Adrenal gland (tissue), 9 donors: ENCODE measurements at regions not wholly inside any gene's neighbourhood (a gene's known extent, or its start where the extent isn't known, plus 50 kb on each side); places are given as distances from the start of the nearest gene placed in this dataset.

Experiments used
- DNase-seq, 7 donors: peaks; one replicate each; pipeline ENCODE4 v3.0.0-alpha.2; 2019 to 2020
- H3K27ac ChIP-seq, 5 donors: fragments of 200-600 bp; sonication (generic) in 4 of 5; 1 replicate in 3 of 5; 2 replicates in 2 of 5; pipeline versions ENCODE4 v1.5.1 to v1.8.0; 2016 to 2020; ENCODE audit warnings: mild to moderate bottlenecking in 1 of 5
- H3K27me3 ChIP-seq: fragments of 200-600 bp; 2 replicates; pipeline ENCODE4 v1.8.0; 2021
- H3K36me3 ChIP-seq, 2 donors: fragments of 200-600 bp; replicated peaks in 1 of 2; 1 replicate in 1 of 2; 2 replicates in 1 of 2; pipeline versions ENCODE4 v1.5.1 to v1.8.0; 2018 to 2022
- H3K4me1 ChIP-seq, 2 donors: fragments of 200-600 bp; replicated peaks in 1 of 2; 1 replicate in 1 of 2; 2 replicates in 1 of 2; pipeline versions ENCODE4 v1.5.1 to v1.8.0; 2018 to 2021
- H3K4me3 ChIP-seq, 4 donors: fragments of 200-600 bp; sonication (generic) in 3 of 4; one replicate each; pipeline ENCODE4 v1.5.1; 2016 to 2018
- H3K9me3 ChIP-seq, 3 donors: fragments of 200-600 bp; sonication (generic) in 1 of 3; replicated peaks in 1 of 3; 1 replicate in 2 of 3; 2 replicates in 1 of 3; pipeline versions ENCODE4 v1.5.1 to v1.8.0; 2016 to 2021
- POLR2A ChIP-seq, 2 donors: fragments of 450-650 bp; IDR thresholded peaks; one replicate each; pipeline ENCODE4 v1.6.1; 2017; ENCODE audit warnings: antibody characterized with exemption in 2 of 2, mild to moderate bottlenecking in 2 of 2, moderate library complexity in 1 of 2
- WGBS, 4 donors: extraction: QIAGEN DNeasy Blood & Tissue Kit in 2 of 4; methylation state at CpG; one replicate each; pipeline versions ENCODE4 v1.1.5 to v1.1.7; 2013 to 2017; 5-methylcytosine and 5-hydroxymethylcytosine counted together
- intact Hi-C, 2 donors: fragments of 100-400 bp; cut with DNase I; formaldehyde crosslinking; loops; one replicate each; pipeline versions ENCODE4 v1.14.1 to v1.15.0; 2022 to 2023
- TF ChIP-seq, protein P1 (sequence below), 6 experiments: fragments of 450-650 bp in 4 of 6; fragments of 200-600 bp in 2 of 6; sonication (generic) in 1 of 6; IDR thresholded peaks; 1 replicate in 5 of 6; 2 replicates in 1 of 6; pipeline versions ENCODE4 v1.5.1 to v1.8.0; 2016 to 2021; ENCODE audit warnings: antibody characterized with exemption in 6 of 6, mild to moderate bottlenecking in 2 of 6, moderate library complexity in 1 of 6
- donor health status: healthy with polysubstance abuse.
- donor health status: Bipolar disorder and iron deficiency.
- donor health status: DM: yes; HTN: yes; CAD: no.
- donor health status: DM: no; HTN: no; CAD: no.
- donor health status: DM: no; HTN: no; CAD: no.

DNA sequence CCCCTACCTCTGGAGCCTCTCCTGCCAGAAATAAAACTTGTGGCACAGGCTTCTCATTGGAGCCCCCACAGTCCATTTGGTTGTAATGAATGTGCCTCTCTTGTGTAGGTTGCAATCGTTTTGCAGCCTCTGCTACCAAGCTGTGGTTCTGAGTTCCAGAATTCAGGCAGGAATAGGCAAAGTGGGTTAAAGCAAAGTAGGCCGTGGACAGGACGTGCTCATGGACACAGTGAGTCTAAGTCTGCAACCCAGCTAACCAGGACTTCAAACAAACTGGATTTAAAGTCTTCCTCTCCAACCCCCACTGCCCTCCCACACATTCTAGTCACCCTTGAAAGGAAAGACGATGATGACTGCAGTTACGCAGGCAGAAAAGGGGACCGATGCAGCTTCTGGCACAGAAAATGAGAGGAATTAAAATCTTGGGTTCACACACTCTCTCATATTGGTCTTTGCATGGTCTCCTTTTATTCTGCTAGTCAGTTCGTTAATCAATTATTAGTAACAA is 260.0 kb downstream of the PIK3R1 start:
- DNase-seq: no peak
- H3K4me1 ChIP-seq: peaks cover 0 to 5% of the 10 kb centered on the region in 2 donors
- H3K4me3 ChIP-seq: no peak overlapping the region
- WGBS, 4 donors: 77 to 91% (median 86%) methylated on average over 7 of the region's 7 CpGs
- H3K27ac ChIP-seq: no peak overlapping the region
- H3K27me3 ChIP-seq: no peaks in the 10 kb centered on the region
- TF ChIP-seq POLR2A (IDR thresholded peaks at IDR 0.05): no peak
- TF ChIP-seq, protein P1, sequence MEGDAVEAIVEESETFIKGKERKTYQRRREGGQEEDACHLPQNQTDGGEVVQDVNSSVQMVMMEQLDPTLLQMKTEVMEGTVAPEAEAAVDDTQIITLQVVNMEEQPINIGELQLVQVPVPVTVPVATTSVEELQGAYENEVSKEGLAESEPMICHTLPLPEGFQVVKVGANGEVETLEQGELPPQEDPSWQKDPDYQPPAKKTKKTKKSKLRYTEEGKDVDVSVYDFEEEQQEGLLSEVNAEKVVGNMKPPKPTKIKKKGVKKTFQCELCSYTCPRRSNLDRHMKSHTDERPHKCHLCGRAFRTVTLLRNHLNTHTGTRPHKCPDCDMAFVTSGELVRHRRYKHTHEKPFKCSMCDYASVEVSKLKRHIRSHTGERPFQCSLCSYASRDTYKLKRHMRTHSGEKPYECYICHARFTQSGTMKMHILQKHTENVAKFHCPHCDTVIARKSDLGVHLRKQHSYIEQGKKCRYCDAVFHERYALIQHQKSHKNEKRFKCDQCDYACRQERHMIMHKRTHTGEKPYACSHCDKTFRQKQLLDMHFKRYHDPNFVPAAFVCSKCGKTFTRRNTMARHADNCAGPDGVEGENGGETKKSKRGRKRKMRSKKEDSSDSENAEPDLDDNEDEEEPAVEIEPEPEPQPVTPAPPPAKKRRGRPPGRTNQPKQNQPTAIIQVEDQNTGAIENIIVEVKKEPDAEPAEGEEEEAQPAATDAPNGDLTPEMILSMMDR (IDR thresholded peaks at IDR 0.05): no peak
- H3K36me3 ChIP-seq: no peaks in the 10 kb centered on the region
- no peaks in the 10 kb centered on the region for H3K9me3 ChIP-seq
- intact Hi-C loops: no loop called here

DNA sequence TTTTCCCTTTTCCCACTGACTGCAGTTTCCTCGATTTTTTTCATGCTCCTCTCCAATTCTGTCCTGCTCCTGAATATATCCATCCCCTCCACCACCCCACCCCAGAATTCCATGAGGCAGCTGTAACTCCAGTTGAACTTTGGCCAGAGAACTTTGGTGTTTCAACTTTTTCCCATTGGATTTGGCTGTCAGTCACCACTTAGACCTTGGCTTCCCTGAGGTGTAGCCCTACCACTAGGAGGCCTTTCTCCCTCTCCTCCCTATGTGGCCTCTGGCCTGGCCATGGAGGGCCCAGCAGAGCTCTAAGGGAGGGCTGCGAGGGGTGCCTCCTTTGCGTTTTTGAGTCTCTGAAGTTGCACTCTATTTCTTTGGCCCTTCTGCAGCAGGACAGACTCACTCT is 261.3 kb downstream of the PIK3R1 start:
- Histone ChIP-seq H3K36me3 (no peaks in the 10 kb centered on the region), H3K4me1 (peaks cover 0 to 5% of the 10 kb centered on the region in 2 donors), H3K4me3 (no peak overlapping the region), H3K27me3 (no peaks in the 10 kb centered on the region), H3K27ac (no peak overlapping the region), H3K9me3 (no peaks in the 10 kb centered on the region)
- DNase-seq: no peak
- intact Hi-C loops: no loop called here
- WGBS, 4 donors: 81 to 86% (median 84%) methylated on average over 3 of the region's 3 CpGs
- TF ChIP-seq, protein P1 (IDR thresholded peaks at IDR 0.05): no peak
- TF ChIP-seq POLR2A (IDR thresholded peaks at IDR 0.05): no peak

DNA sequence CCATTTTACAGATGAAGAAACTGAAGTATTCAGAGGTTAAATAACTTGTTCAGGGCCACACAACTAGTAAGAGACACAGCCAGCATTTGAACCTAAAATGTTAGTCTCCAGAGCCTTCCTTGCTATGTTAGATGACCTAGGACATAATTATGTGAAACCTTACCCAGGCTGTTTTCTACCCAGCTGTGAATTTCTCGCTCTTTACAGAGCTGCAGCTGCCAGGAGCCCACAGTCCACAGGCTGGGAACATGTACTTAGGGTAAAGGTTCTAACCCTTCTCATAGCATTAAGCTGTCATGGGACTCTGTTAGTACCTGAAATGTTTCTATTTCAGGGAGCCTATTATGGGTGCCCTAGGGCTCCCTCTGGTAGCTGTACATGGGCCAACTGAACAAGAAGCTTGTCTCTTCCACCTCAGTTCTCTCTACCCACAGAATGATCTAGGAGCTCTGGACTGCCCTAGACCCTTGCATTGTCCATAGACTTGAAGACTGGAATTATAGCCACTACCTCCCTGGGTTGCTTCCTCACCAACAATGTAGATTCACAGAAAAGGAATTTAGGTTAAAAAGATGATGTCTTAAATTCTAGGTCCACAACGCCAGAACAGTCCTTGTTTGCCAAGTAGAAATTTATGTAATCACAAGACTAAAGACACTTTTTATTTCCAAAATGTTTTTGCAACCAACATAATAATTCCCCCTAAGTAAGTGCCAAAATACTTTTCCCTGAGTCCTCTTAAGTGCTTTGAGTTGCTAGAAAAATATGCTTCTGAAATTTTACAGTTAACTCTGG is 262.9 kb downstream of the PIK3R1 start:
- 74 to 94% (median 79%) methylated on average over 2 of the region's 2 CpGs for WGBS, 4 donors
- no peak for DNase-seq
- intact Hi-C loops: no loop called here

DNA sequence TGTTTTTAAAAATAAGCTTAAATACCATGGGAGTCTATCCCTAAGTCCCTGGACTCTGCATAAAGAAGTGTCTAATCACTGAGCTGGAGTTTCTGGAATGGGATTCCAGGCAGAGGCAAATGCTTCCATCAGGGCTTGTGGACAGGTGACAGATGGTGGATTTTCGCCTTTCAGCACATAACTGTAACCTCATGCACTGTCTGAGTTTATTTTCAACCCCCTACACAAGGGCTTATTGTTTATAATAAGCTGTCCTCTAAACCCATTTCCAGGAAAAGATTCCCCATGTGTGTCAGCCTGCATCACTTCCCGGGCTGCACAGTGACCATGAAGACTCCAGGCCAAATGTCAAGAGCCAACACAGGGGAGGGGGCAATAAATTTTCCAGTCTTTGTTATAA is 264.0 kb downstream of the PIK3R1 start:
- H3K36me3 ChIP-seq: no peaks in the 10 kb centered on the region
- DNase-seq: no peak
- H3K9me3 ChIP-seq: no peaks in the 10 kb centered on the region
- no peak overlapping the region for H3K27ac ChIP-seq
- WGBS, 4 donors: 38 to 70% (median 56%) methylated on average over 2 of the region's 2 CpGs
- H3K4me1 ChIP-seq: peaks cover 0 to 5% of the 10 kb centered on the region in 2 donors
- TF ChIP-seq, protein P1 (IDR thresholded peaks at IDR 0.05): no peak
- TF ChIP-seq POLR2A (IDR thresholded peaks at IDR 0.05): no peak
- no peaks in the 10 kb centered on the region for H3K27me3 ChIP-seq
- intact Hi-C loops: no loop called here
- H3K4me3 ChIP-seq: no peak overlapping the region

More for the DNA sequence above, 262.9 kb downstream of the PIK3R1 start:
- Histone ChIP-seq H3K36me3 (no peaks in the 10 kb centered on the region), H3K27ac (no peak overlapping the region), H3K9me3 (no peaks in the 10 kb centered on the region), H3K4me3 (no peak overlapping the region), H3K27me3 (no peaks in the 10 kb centered on the region), H3K4me1 (peaks cover 0 to 5% of the 10 kb centered on the region in 2 donors)
- no peak for TF ChIP-seq POLR2A (IDR thresholded peaks at IDR 0.05)
- TF ChIP-seq, protein P1 (IDR thresholded peaks at IDR 0.05): no peak
